T-helper 1 cell treated with Interleukin-12 subunit alpha and Interleukin-12 subunit beta and Interleukin-4 antibody, amounts not matched to agents 30 ng/mL and 1 ng/mL, for 36 hours (primary cell): ENCODE measurements at regions not wholly inside any gene's neighbourhood (a gene's known extent, or its start where the extent isn't known, plus 50 kb on each side); places are given as distances from the start of the nearest gene placed in this dataset.
"Not testable (repeated sequence)": the region's sequence is repeated elsewhere in the genome, so short reads cannot be mapped to it uniquely, and the experiment has no call there.

Experiments used
- intact Hi-C: fragments of 100-400 bp; cut with micrococcal nuclease; formaldehyde crosslinking; loops from one replicate; pipeline ENCODE4 v1.15.1; 2024

DNA sequence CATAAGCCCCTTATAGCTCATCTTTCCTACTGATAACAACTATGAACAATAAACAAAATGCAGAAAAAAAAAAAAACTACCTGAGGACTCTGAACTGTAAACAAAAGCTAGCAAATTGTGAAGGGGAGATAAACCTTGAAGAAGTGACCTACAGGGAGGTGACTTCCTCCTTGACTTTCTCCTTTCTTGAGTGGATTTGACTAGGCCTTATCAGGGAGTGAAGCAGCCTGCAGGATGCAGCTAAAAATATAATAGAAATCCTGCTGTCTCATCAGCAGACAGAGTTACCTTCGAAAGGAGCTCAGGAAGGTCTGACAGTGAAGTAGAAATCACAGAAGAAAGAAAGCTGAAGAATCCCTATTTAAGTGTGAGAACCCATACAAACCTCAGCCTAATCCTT is 322.0 kb upstream of the HTR1E start:
- intact Hi-C loops: no loop called here

DNA sequence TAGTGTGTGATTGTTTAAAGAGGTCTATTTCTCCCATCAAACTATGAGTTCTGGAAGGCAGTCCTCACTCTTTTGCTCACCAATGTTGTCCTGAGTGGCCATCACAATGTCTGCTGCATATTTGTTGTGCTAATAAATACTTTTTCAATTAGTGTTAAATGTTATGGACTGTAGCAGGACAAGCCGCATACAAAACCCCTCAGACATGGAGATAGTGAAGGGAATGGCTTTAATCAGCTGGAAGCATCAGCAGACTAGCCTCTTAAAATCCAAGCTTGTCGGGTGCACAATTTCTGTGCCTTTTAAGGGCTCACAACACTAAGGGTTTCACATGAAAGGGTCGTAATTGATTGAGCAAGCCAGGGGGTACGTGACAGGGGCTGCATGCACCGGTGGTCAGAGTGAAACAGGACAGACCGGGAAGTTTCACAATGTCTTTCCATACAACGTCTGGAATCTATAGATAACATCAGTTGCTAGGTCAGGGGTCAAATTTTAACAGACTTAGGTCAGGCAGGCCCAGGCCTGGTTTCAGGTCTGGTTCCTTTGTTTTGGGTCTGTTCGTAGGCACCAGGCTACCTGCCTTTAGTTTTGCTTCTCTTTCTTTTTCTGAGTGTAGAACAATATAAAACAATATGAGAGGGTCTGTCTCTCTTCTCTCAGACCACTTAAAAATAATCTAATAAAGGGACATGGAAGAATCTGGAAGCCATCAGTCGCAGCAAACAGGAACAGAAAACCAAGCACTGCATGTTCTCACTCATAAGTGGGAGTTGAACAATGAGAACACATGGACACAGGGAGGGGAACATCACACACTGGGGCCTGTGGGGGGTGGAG is 327.6 kb upstream of the HTR1E start:
- intact Hi-C loops: no loop called here

DNA sequence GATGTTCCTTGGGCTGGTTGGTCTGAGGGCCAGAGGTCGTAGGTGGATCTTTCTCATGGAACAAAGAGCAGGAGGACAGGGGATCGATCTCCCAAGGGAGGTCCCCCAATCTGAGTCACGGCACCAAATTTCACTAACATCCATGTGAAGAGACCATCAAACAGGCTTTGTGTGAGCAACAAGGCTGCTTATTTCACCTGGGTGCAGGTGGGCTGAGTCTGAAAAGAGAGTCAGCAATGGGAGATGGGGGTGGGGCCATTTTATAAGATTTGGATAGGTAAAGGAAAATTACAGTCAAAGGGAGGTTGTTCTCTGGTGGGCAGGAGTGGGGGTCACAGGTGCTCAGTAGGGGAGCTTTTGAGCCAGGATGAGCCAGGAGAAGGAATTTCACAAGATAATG is 334.0 kb upstream of the HTR1E start:
- intact Hi-C loops: not testable (repeated sequence)

DNA sequence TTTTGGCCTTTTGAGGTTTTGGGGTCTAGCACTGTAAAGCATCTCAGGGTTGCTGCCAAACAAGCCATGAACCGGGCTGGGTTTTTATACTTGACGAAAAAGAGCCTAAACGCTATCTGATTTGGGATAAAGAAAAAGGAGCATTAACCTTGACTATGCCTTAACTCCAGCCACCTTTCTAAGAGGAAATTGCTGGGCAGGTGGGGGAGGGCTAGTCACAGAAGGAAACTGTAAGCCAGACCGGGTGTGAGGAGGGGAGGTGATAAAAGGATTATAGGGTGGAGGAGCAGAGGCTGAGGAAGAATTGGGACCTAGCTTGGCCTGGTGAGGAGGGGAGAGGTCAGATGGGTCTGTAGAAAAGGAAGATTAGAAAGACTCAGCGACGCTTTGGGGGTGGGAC is 335.2 kb upstream of the HTR1E start:
- intact Hi-C loops: not testable (repeated sequence)

DNA sequence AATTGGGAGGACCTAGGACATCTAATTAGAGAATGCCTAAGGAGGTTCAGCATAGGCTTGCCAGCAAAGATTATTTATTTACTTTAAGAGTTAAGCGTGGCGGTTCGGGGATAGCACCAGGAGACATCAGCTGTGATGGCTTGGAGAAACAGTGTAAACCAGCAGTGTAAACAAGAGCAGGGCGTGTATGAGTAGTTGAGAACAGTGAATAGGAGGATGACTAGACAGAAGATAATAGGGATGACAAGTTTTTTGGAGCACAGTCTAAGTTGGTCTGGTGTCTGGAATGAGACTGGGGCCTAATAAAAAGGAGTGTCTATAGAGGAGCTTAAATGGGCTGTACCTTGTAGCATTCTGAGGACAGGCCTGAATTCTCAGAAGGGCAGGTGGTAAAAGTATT is 338.4 kb upstream of the HTR1E start:
- intact Hi-C loops: not testable (repeated sequence)

DNA sequence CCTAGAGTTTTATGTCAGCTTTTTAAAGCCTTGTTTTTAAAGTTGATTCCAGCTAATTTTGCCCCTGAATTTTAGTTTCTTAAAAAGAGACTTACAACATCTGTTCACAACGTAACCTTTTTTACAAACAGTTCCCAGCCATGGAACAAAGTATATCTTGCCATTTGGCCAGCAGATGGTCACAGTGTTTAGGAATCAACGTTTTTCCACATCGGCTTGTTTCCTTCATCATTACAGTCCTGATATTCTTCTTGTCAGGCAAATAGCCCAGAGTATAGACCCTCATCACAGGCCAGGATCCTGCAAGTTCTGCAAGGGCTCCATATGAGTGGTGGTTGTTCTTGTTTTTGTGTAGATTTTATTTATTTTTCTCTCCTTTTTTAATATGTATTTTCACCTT is 341.7 kb upstream of the HTR1E start:
- intact Hi-C loops: no loop called here

DNA sequence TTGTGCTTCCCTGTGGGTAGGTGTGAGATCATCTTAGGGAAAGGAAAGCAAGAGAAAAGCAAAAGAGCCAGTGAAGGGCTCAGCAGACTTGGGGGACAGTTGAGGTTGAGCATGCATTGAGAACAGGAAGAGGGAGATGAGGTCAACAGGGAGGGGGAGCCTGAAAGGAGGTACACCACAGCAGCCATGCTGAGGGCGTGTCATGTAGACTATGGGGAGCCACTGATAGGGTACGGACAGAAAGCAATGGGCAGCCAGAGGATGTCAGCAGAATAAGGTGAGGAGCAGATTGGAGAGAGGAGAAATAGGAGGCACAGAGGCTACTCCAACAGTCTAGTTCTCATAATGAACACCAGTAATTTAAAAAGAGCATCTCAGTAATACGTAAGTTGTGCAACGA is 351.1 kb upstream of the HTR1E start:
- intact Hi-C loops: no loop called here

DNA sequence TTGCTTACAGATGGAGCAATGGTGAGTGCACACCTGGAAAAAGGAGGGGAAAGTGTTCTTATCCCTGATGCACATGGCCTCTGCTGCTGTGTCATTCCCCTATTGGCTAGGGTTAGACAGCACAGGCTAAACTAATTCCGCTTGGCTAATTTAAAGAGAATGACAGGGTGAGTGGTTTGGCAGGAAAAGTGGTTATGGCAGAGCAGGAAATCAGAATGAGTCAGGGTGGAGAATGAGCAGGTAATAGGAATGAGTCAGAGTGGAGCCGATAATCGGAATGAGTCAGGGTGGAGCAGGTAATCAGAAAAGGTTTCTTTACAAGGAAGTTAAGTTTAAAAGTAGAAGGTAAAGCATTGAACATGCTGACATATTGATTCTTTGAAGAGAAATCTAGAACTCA is 355.5 kb upstream of the HTR1E start:
- intact Hi-C loops: no loop called here

DNA sequence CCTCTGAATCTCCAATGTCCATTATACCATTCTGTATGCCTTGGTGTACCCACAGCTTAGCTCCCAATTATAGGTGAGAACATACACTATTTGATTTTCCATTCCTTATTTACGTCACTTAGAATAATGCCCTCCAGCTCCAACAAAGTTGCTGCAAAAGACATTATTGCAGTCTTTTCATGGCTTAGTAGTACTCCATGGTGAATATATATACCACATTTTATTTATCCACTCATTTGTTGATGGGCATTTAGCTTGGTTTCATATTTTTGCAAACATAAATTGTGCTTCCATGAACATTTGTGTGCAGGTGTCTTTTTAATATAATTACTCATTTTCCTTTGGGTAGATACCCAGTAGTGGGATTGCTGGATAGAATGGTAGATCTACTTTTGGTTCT is 374.1 kb upstream of the HTR1E start:
- intact Hi-C loops: no loop called here

DNA sequence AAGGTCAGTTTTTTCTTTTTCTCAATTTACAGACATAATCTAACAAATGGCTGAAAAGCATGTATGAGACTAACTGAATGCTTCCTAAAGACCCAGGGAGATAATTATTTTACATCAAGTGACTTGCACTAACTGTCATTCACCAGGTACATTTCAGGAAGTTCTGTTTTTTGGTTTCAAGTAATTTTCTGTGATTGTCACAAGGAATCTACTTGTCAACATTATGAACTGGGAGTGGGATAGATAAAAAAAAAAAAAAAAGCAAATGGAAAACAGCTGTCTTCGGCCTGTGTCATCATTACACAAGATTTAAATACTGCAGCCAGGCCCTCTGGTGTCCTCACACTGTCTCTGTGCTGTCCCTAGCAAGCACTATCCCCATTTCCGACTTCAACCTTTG is 379.0 kb upstream of the HTR1E start:
- intact Hi-C loops: no loop called here

DNA sequence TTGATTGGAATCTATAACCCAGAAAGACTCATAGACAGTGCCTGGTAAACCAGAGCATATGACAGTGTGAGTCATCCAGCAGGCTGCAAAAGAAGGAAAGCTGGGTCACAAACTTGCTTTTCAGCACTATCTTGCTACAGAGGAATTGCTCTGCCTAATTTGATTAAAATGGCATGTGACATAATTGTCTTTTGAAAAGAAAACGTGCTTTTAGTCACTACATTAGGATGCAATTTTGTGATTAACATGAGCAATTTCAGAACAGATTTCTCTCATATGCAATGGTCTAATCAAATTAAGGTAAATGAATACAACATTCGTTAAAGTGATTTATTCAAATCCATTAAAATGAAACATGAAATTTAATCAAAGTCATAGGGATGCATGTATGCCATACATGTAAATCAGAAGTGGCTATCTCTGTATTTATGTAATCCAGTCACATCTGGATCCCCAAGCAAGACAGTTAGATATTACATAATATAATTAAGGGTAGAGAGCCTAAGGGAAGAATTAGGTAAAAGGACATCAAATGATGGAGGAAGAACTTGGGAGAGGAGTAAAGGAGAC is 400.0 kb upstream of the HTR1E start:
- intact Hi-C loops: no loop called here

DNA sequence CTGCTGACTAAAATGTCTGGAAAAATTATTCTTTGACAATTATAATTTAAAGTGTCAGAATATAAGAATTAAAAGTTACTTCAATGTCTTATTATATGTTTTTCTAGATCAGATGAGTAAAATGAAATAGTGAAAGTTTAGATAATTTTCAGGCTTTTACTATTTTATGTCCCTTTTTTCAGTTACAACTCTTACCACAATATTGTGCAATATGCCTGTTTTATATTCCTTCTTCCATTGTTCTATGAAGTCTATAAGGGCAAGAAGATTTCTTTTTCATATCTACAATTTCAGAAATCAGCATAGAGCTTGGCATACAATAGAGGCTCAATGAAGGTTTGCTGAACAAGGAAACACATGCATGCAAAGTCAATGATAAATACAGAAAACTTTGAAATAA is 401.2 kb upstream of the HTR1E start:
- intact Hi-C loops: no loop called here

DNA sequence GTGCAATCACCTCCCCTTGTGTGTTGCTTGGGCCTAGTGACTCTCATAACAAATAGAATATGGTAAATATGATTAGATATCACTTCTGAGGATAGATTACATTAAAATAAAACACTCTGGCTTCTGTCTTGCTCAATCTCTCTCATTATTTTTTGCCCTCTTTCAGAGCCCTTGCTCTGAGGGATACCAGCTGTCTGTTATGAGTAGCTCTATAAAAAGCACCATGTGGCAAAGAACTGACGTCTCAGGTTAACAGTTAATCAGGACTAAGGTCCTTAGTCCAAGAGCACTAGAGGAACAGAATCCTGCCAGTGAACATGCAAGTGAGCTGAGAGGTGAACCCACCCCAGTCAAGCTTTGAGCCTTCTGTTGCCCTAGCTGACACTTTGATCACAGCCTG is 402.2 kb upstream of the HTR1E start:
- intact Hi-C loops: no loop called here

DNA sequence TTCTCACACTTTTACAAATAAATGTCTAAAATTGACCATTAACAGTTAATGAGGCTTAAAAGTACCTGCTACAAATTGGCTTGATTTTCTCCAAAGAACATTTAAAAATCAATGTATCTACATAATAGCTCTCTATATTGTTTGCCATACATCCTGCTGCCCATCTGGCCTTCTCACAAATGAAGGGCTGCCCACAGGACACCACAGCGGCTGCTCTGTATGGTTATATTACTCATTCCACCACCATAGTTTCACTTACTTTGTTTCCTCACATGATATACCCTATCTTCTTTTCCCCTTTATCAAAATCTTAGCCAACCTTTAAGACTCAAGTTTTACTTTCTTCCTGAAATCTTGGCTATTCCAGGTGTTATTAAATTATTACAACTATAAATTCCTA is 407.7 kb upstream of the HTR1E start:
- intact Hi-C loops: no loop called here

DNA sequence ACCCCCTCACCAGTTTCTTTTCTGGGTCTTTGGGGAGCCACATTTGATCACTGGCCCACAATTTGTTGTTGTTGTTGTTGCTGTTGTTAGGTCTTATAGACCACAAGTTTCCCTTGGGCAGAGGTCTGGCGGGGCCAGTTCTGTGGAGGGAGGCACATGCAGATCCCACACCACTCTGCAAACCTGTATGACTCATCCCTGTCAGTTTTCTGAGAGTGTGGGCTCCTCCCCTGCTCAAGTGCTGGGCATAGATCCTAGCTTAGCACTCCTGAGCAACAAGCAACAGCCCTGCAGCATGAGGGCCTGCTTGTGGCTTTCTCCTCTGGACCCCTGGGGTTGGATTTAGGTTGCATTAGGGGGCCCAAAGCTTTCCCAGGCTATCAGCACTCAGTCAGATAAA is 411.1 kb upstream of the HTR1E start:
- intact Hi-C loops: no loop called here

DNA sequence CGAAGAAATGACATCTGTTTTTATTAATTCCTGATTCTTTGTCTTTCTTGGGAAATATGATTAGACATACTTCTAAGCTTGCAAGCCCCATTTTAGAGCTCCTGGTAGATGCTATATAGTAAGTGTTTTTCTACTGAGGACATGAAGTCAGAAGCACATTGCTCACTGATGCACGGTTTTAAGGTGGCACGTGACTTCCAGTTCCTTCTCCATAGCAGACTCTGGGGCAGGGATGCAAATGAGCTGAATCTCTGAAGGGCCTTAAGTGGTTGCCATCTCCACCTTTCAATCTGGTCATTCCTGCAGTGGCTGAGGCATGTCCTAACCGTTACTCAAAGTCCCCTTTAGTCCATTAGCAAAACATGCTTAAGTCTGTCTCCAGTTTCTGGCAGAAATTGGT is 421.2 kb upstream of the HTR1E start:
- intact Hi-C loops: no loop called here

DNA sequence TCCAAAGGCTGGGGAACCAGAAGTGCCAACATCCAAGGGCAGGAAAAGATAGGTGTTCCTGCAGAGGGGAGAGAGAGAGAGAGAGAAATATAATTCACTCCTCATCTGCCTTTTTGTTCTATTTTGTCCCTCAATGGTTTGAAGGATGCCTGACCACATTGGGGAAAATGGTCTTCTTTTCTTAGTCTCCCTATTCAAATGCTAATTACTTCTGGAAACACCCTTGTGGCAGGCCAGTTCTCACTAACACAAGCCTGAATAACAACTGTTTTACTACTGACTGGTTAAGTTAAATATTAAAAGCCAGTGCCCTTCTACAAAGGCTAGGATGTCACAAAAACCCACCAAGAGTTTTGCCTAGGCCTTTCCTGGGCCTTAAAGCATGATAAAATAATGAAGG is 425.4 kb upstream of the HTR1E start:
- intact Hi-C loops: no loop called here

DNA sequence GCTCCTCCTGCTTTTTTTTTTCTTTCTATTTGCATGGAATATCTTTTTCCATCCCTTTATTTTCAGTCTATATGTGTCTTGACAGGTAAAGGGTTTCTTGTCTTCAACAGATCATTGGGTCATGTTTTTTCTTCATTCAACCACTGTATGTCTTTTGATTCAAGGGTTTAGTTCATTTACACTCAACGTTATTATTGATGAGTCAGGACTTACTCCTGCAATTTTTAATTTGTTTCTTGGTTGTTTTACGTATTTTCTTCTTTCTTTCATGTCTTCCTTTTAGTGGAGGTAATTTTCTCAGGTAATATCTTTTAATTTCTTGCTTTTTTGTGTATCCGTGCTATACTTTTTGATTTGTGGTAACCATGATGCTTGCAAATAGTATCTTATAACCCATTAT is 429.1 kb upstream of the HTR1E start:
- intact Hi-C loops: no loop called here

DNA sequence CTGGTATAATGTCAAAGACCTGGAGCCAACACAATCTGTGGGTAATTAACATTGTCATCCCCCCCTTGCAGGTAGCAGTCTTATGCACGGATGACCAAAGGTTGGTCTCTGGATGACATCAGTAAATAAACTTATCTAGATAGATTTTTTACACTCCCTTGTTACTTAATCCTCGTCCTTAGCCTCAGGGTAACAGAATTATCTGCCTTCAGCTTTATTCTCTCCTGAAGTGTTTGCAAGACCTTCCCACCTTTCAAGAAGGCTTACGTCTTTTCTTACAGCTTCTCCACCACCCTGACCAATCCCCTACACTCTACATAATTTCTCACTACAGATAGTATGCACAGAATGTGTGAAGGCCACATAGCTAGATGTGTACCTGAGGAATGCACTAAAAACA is 434.8 kb upstream of the HTR1E start:
- intact Hi-C loops: no loop called here

DNA sequence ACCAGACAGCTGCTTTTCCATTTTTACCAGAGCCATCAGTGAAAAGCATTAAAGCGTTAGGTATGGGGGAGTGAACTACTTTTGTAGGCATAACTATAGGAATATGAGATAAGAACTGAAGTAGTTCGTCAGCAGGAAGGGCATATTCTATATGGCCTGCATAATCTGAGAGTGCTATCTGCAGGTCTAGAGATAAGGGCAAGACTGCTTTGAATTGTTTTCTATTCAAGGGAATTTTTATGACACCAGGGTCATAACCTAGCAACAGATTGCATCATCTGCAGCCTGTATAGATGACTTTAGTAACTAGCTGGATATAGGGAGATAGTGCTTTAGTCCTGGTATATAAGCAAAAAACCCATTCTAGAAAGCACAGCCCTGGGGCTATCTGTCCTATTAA is 437.3 kb upstream of the HTR1E start:
- intact Hi-C loops: no loop called here

DNA sequence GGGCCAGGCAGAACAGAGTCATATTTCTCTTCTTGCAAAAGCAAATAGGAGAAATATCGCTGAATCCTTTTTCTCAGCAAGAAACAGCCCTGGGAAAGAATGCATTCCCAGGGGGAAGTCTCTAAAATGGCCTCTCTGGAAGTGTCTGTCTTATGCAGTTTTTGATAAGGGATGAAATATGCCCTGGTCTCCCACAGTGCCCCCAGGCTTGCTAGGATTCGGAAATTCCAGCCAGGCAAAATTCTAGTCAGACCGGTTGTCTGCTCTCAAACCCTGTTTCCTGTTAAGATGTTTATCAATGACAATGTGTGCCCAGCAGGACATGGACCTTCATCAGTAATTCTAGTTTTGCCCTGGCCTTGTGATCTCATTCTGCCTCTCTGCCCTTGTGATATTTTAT is 448.3 kb upstream of the HTR1E start:
- intact Hi-C loops: not testable (repeated sequence)

DNA sequence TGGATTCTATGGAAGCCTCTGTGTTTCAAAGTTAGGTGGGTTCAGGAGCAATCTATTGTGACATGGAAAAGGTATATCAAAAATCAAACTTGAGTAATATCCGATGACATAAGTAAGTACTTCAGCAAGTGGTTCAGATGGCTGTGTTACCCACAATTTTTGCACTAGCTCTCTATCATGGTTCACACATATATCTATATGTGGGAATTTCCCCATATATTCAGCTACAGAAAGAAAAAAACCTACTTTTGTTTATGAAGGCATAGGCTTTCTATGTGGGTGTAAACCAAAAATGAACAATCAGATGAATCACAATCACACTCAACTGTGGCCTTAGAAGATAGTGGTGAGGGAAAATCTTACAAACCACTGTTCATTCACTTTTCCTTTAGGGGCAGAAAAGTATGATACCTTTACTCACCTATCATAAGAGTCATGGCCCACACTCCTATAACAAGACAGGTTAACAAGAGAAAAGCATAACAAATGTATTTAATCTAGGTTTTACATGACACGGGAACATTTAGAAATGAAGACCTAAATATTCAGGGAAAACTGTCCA is 449.6 kb upstream of the HTR1E start:
- intact Hi-C loops: no loop called here

DNA sequence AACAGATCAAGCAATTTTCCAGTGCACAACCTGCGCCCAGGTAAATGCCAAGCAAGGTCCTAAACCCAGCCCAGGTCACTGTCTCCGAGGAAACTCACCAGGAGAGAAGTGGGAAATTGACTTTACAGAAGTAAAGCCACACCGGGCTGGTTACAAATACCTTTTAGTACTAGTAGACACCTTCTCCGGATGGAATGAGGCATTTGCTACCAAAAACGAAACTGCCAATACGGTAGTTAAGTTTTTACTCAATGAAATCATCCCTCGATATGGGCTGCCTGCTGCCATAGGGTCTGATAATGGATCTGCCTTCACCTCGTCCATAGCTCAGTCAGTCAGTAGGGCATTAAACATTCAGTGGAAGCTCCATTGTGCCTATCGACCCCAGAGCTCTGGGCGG is 459.0 kb upstream of the HTR1E start:
- intact Hi-C loops: not testable (repeated sequence)
